ENCODE measurements at regions not wholly inside any gene's neighbourhood (a gene's known extent, or its start where the extent isn't known, plus 50 kb on each side); places are given as distances from the start of the nearest gene placed in this dataset.
A peak's percentile ranks its signal among the peaks of the same experiment; 100 is the strongest.

- Mint-ChIP-seq H3K4me1 (peaks cover 37% of the 10 kb centered on the region), H3K4me3 (no peak overlapping the region), H3K9me3 (no peaks in the 10 kb centered on the region), H3K36me3 (ENCODE audit: low read depth) (no peaks in the 10 kb centered on the region), H3K27me3 (ENCODE audit: low read depth) (peaks cover 4% of the 10 kb centered on the region), H3K27ac (peak overlapping the region in 2 of 3 experiments; percentile 41 to 68)
- no peak for TF ChIP-seq CTCF (IDR thresholded peaks at IDR 0.05; ENCODE audit: unreplicated experiment in 3 of 3)
These were observed 237.1 kb downstream of the ANKRD60 start for GRCh38 chr20:57991211-57991881.

DNA sequence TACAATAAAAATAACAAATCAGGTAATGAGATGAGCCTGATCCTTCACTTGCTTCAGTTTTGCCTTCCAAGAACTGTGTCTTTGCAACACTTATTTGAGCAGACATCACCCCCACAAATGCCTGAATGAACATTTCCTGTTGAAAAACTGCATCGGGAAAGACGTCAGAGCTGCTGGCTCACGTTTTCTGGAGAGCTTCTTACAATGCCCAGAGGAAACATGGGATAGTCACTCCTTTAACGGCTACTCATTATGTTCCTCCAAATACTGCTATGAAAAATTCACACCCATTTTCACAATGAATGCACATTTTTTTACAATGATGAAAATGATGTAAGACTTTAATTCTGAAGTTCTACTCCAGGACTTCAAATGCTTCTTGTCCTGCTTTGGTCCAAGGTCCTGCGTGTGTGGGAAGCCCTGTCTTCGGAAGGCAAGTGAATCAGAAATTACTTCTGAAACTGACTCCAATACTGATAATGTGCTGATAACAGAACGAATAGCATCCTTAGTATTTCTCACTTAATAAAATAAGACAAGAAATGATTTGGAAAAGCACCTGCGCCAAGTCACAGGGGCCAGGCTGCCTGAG lies 238.0 kb downstream of the ANKRD60 start:
- peak overlapping the region; percentile 18 to 73 (median 68) for H3K27ac Mint-ChIP-seq
- no peak overlapping the region for H3K4me3 Mint-ChIP-seq
- no peaks in the 10 kb centered on the region for H3K36me3 Mint-ChIP-seq (ENCODE audit: low read depth)
- TF ChIP-seq CTCF (IDR thresholded peaks at IDR 0.05; ENCODE audit: unreplicated experiment in 3 of 3), result no peak
- H3K4me1 Mint-ChIP-seq, result peaks cover 30% of the 10 kb centered on the region
- peaks cover 4% of the 10 kb centered on the region for H3K27me3 Mint-ChIP-seq (ENCODE audit: low read depth)
- H3K9me3 Mint-ChIP-seq, result no peaks in the 10 kb centered on the region

- H3K27ac Mint-ChIP-seq, result peak overlapping the region in 1 of 3 experiments; percentile 3
- H3K4me1 Mint-ChIP-seq, result peaks cover 24% of the 10 kb centered on the region
- H3K27me3 Mint-ChIP-seq (ENCODE audit: low read depth), result peaks cover 8% of the 10 kb centered on the region
- no peak for TF ChIP-seq CTCF (IDR thresholded peaks at IDR 0.05; ENCODE audit: unreplicated experiment in 3 of 3)
- no peak overlapping the region for H3K4me3 Mint-ChIP-seq
- H3K9me3 Mint-ChIP-seq, result no peaks in the 10 kb centered on the region
- no peaks in the 10 kb centered on the region for H3K36me3 Mint-ChIP-seq (ENCODE audit: low read depth)
These were observed 239.6 kb downstream of the ANKRD60 start for GRCh38 chr20:57988828-57989227.

GRCh38 chr20:57988422-57988821 lies 240.0 kb downstream of the ANKRD60 start:
- Mint-ChIP-seq H3K27ac (peak overlapping the region in 1 of 3 experiments; percentile 3), H3K4me3 (no peak overlapping the region), H3K36me3 (ENCODE audit: low read depth) (no peaks in the 10 kb centered on the region), H3K9me3 (no peaks in the 10 kb centered on the region), H3K4me1 (peaks cover 20% of the 10 kb centered on the region), H3K27me3 (ENCODE audit: low read depth) (peaks cover 8% of the 10 kb centered on the region)
- no peak for TF ChIP-seq CTCF (IDR thresholded peaks at IDR 0.05; ENCODE audit: unreplicated experiment in 3 of 3)

DNA sequence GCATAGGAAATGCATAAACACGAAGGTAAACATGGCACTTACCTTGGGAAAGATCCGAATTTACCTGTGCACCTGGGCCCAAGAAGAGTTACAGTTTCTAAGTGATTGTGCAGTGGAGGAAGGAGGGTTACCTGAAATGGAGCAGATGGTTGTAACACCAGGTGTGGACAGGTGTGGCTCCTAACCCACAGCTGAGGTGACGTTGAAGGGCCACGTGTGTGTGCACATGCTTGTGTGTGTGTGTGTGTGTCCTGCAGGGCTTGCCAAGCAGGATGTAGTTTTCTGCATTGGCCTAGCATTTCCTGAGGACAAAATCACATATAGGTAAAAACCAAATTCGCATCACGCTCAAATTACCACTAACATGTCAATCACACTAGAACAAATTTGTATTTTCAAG lies 240.8 kb downstream of the ANKRD60 start:
- no peaks in the 10 kb centered on the region for H3K36me3 Mint-ChIP-seq (ENCODE audit: low read depth)
- H3K27me3 Mint-ChIP-seq (ENCODE audit: low read depth), result peaks cover 16% of the 10 kb centered on the region
- no peak overlapping the region for H3K4me3 Mint-ChIP-seq
- no peak for TF ChIP-seq CTCF (IDR thresholded peaks at IDR 0.05; ENCODE audit: unreplicated experiment in 3 of 3)
- H3K27ac Mint-ChIP-seq, result no peak overlapping the region
- no peaks in the 10 kb centered on the region for H3K9me3 Mint-ChIP-seq
- H3K4me1 Mint-ChIP-seq, result peaks cover 16% of the 10 kb centered on the region

- Mint-ChIP-seq H3K36me3 (ENCODE audit: low read depth) (no peaks in the 10 kb centered on the region), H3K9me3 (no peaks in the 10 kb centered on the region), H3K4me3 (no peak overlapping the region), H3K27me3 (ENCODE audit: low read depth) (peaks cover 16% of the 10 kb centered on the region), H3K27ac (no peak overlapping the region), H3K4me1 (peaks cover 23% of the 10 kb centered on the region)
- TF ChIP-seq CTCF (IDR thresholded peaks at IDR 0.05; ENCODE audit: unreplicated experiment in 3 of 3), result no peak
These were observed 241.8 kb downstream of the ANKRD60 start for GRCh38 chr20:57986666-57987065.
